Esophagus muscularis mucosa (tissue), 4 donors: ENCODE measurements at regions not wholly inside any gene's neighbourhood (a gene's known extent, or its start where the extent isn't known, plus 50 kb on each side); places are given as distances from the start of the nearest gene placed in this dataset.

Experiments used
- CTCF ChIP-seq, 3 experiments: fragments of 200-600 bp in 2 of 3; fragments of 450-650 bp in 1 of 3; sonication (generic) in 2 of 3; IDR thresholded peaks; one replicate each; pipeline ENCODE4 v1.5.1; 2017 to 2019; ENCODE audit warnings: antibody characterized with exemption in 3 of 3, mild to moderate bottlenecking in 2 of 3, moderate library complexity in 1 of 3
- EP300 ChIP-seq: sonication (generic); formaldehyde crosslinking; IDR thresholded peaks from one replicate; pipeline ENCODE4 v1.6.1; 2017; ENCODE audit warnings: antibody characterized with exemption
- POLR2A ChIP-seq: fragments of 450-650 bp; IDR thresholded peaks from one replicate; pipeline ENCODE4 v1.6.1; 2017; ENCODE audit warnings: antibody characterized with exemption, moderate library complexity, mild to moderate bottlenecking, low read depth
- POLR2AphosphoS5 ChIP-seq, 2 donors: sonication (generic); formaldehyde crosslinking; IDR thresholded peaks; one replicate each; pipeline ENCODE4 v1.6.1; 2017; ENCODE audit warnings: antibody characterized with exemption in 2 of 2

DNA sequence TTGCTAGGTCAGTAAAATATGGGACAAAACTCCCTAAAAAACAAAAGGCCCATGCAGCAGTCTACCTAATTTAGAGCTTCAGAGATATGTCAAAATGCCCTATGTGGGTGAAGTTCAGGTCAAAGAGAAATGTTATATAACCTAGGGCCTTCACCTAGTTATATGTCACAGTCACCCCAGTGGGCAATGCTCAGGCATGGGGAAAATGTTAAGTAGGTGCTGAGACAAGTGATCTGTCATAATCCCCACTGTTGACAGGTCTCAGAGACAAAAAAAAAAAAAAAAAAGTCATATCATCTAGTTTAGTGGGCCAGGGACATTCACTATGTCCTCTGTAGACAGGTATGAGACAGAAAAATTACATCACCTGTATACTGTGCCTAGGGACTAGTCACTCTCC is 128.6 kb upstream of the ZNF91 start:
- TF ChIP-seq CTCF (IDR thresholded peaks at IDR 0.05) (no peak), EP300 (no peak), POLR2AphosphoS5 (IDR thresholded peaks at IDR 0.05) (no peak), POLR2A (no peak)
